Transverse colon (tissue), 4 donors: ENCODE measurements at regions not wholly inside any gene's neighbourhood (a gene's known extent, or its start where the extent isn't known, plus 50 kb on each side); places are given as distances from the start of the nearest gene placed in this dataset.

Experiments
- CTCF ChIP-seq, 5 experiments: fragments of 200-600 bp in 3 of 5; fragments of 450-650 bp in 2 of 5; sonication (generic) in 3 of 5; IDR thresholded peaks; 1 replicate in 2 of 5; 2 replicates in 3 of 5; pipeline ENCODE4 v1.5.1; 2016 to 2017; ENCODE audit warnings: antibody characterized with exemption in 5 of 5, inconsistent platforms in 3 of 5, mild to moderate bottlenecking in 2 of 5, moderate library complexity in 1 of 5
- EP300 ChIP-seq: sonication (generic); formaldehyde crosslinking; IDR thresholded peaks from one replicate; pipeline ENCODE4 v1.6.1; 2017; ENCODE audit warnings: antibody characterized with exemption, low read depth
- POLR2A ChIP-seq: fragments of 450-650 bp; IDR thresholded peaks from one replicate; pipeline ENCODE4 v1.6.1; 2016; ENCODE audit warnings: antibody characterized with exemption, mild to moderate bottlenecking, moderate library complexity
- POLR2AphosphoS5 ChIP-seq, 3 donors: sonication (generic); formaldehyde crosslinking; IDR thresholded peaks; one replicate each; pipeline ENCODE4 v1.6.1; 2016; ENCODE audit warnings: antibody characterized with exemption in 3 of 3

DNA sequence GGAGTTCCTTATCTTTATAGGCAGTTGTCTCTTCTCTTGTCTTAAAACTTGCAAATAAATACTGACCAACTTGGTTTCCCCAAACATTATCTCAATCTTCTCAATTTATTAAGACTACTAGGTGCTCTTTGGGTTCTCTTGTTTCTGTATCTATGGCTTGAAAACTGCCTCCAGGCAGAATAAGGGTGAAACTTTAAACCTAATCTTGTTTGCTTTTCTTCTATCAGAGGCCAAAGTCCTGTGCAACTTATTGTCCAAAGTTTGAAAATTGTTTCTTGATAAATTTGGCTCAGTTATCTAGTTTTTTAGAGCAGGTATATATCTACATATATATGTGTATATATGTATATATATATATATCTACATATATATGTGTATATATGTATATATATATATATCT, 110.1 kb upstream of the ANO5 start:
- TF ChIP-seq EP300 (no peak), POLR2A (no peak), CTCF (IDR thresholded peaks at IDR 0.05) (no peak), POLR2AphosphoS5 (IDR thresholded peaks at IDR 0.05) (no peak)
